A673 (cell line): ENCODE measurements at regions not wholly inside any gene's neighbourhood (a gene's known extent, or its start where the extent isn't known, plus 50 kb on each side); places are given as distances from the start of the nearest gene placed in this dataset.

Experiments
- CTCF ChIP-seq: fragments of 300-800, 200-600 bp; sonication (generic); conservative IDR thresholded peaks from 2 replicates; pipeline ENCODE4 v1.5.1; 2017; ENCODE audit warnings: low read depth, mild to moderate bottlenecking, antibody characterized with exemption, low read length, moderate library complexity, mixed read lengths
- EZH2 ChIP-seq: fragments of 200-600 bp; sonication (generic); IDR thresholded peaks from 2 replicates; pipeline ENCODE4 v1.6.1; 2017; ENCODE audit warnings: borderline replicate concordance, low read depth, mild to moderate bottlenecking, mixed read lengths, antibody characterized with exemption, low read length; ENCODE audit not compliant: poor library complexity, severe bottlenecking

GRCh38 chr16:54649876-54650275, 280.8 kb upstream of the IRX5 start:
- TF ChIP-seq CTCF = no peak
- no peak for TF ChIP-seq EZH2
